ENCODE measurements at regions not wholly inside any gene's neighbourhood (a gene's known extent, or its start where the extent isn't known, plus 50 kb on each side); places are given as distances from the start of the nearest gene placed in this dataset.
A peak's percentile ranks its signal among the peaks of the same experiment; 100 is the strongest.

DNA sequence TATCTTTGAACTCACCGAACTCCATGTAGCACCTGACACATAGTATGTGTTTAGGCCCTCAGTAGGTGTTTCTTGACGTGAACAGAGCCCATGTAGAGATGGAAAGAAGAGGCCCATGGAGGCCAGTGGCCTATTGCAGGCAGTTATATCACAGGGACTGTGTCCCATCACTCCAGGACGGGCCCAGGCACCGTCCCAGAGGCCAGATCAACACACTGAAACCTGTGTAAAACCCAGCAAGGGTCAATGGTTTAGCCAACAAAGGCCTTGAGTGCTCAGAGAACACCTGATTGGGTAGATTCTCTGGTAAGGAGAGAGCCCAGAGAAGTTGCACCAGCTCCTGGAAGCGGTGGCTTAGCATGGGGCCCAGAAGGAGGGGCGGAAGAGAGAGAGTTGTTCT is 82.8 kb downstream of the INHBB start:
- no peak for DNase-seq

DNA sequence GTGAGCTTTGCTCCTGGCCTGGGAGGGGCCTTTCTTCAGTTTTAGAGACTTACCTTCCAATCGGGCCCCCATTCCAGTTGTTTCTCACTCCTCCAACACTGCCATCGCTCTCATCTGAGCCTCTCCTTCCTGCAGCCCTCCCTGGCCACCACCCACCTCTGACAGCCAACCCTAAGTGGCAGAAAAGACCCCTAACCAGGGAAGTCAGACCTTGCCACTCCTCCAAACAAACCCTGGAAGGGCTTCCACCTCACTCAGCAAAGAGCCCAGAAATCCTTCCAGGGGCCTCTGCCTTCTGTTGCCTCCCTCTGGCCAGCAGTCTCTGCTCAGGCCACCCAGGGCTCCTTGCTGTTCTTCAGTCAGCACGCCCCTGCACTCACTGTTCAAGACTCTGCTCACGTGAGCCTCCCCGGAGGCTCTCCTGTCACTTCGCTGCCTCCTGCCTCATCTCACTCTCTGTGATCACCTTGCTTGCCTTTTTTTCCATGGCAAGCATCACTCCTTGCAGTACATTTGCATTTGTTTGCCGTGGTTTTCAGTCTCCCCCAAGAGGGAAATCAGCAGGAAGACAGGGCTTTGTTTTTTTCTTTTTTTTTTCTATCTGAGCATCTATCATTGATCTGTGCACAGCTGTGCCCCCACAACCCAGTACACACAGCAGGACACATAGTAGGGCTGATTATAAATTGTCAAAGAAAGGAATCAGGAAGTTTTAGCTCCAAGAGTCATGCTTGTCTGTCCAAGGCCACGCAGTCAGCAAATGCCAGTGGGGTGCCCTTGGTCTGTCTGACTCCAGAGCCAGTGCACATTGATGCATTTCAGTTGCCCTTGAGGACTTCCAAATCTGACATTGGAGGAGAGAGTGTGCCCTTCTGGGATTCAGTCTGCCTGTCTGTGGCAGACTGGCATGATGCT is 83.9 kb downstream of the INHBB start:
- DNase-seq = no peak

DNA sequence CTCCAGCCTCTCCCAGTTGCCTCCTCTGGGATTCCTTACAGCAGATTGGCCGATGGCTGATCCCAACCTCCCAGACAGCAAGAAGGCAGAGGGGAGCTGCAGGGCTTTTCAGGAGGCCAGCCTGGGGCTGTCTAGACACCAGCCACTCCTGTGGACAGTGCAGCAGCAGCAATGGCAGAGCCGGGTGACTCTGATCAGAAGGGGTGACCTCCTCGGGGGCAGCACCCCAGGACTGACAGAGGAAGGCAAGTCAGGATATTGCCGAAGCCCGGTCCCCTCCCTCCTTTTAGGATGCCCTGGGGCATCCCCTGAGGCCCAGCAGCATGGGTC is 84.5 kb downstream of the INHBB start:
- DNase-seq = no peak

DNA sequence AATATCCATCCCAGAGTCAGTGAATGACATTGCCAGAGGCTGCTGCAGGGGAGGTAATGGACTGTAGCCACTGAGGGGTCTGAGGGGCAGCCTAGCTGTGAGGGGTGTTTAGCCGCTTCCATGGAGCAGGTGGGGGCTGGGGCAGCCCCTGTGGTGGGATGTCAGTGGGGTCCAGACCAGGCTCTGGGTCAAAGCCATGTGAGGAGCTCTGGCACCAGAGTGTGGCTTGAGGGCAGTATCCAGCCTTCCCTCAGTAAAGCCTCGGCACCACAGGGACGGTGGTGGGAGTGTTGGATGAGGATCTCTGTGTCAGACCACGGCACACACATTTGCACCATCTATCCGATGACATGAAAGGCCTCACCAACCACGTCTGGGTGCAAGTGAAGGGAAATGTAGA is 85.0 kb downstream of the INHBB start:
- no peak for DNase-seq

DNA sequence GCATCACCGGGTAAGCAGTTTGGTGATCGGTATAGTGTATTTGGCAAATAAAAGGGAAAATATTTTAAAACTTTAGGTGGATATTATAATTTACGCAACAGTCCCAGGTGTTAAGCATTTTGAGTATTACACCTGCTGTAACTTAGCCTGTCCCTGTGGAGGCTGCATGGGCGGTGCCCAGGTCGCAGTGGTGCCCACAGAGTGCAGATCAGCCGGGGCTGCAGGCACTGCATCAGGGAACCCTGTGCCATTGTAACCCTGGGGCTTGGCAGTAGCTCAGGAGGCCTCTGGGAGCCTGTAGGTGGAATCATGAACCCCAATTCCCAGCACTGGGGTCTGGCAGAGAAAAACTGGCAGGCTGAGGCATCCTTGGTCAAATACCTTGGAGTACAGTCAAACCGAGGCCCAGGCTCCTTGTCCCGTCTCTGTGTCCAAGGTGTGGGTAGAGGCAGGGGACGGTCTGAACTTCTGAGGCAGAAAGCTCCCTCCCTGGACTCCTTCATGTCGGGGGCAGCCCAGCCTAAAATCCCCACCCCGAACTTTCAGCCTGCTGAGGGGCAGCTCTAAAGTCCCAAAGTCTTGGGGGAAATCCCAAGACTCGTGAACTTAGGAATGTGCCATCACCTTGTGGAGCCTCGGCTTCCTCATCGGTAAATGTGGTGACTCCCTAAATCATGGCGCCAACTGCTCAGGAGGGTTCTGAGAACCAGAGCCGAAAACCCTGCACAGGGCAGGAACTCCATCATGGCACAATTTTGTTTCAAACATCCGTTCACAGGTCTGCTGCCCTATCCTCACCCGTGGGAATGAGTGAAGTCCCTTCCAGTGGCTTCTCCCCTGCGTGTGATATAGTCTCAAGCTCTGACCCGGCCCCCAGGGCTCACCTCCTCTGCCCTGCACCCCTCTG is 85.7 kb downstream of the INHBB start:
- DNase-seq = no peak

DNA sequence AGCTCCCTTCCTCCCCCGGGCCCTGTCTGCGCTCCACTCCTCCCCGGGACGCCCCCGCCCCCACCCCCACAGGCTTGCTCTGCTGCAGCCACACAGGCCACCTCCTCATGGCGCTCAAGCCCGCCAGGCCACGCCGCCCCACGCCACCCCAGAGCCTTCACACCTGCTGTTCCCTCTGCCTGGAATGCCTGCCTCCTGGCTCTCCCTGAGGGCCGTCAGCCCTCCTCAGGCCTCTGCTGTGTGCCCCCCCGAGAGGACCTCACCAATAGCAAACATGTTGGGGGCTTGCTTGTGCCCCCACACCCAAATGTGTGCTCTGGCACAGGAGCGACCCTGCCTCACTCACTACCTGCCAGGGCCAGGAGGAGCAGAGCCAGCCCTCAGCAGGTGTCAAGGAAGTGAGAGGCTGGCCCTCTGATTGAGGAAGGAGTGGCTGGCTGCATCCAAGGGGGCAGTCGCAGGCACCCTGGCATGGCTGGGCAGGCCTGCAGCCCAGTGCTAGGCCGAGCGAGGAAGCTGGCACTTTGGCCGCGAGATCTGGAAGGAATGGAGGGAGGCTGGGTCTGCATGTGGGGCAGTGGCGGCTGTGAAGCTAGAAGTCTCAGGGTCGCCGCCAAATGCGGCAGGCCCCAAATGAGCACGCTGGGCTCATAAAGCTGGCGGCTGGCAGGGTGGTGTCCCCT is 86.5 kb downstream of the INHBB start:
- no peak for DNase-seq

DNA sequence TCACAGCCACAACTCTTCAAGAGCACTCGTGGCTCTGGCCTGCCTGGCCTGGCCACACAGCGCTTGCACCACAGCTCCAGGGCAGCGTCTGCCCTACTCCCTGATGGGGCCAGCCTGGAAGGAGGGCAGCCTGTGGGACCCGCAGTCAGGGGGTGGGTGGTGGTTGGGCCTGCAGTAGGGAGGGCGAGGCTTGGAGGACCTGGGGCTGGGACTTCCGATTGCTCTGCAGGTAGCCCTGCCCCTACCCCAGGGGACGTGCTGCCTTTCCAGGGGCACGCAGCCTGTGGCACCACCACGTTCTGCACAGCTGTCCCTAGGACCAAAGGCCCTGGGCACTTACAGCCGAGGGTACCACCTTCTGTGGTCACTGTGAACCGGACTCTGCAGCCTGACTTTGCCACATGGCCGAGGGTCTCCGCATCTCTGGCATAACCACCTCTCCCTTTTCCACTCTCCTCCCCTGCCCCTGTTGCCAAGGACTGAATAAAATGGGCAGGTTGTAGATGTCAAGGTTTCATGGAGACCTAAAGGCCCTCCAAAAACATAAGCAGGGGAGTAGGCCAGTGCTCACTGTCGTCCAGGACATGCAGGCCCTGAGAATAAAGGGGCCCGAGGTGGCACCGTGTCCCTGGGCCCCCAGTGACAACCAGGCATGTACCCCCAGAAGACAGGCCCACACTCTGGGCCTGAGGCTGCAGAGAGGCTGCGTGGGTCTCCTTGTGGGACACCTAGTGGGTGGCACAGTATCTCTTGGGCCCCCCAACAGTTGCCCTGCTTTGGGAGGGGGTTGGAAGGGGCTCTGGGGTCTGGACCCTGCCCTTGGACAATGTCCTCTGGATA is 87.3 kb downstream of the INHBB start:
- no peak for DNase-seq

DNA sequence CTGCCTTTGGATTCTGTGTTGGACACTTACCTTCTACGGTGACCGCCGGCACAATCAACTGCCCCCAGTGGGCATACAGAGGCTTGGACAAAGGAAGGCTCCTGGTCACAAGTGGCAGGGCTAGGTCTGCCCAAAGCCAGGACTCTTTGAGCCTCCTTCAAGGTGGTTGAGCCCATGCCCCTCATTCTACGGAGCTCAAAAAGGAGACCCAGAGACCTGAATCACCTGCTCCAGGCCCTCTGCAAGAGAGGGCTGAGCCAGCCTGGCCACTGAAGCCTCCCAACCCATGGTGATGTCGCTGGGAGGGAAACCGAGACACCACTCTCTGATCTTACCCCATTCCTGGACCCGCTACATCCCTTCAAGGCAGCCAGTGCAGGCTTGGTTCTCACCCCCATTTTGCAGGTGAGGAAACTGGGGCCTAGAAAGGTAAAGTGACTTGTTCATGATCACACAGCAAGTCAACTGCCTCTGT is 87.9 kb downstream of the INHBB start:
- DNase-seq = no peak

DNA sequence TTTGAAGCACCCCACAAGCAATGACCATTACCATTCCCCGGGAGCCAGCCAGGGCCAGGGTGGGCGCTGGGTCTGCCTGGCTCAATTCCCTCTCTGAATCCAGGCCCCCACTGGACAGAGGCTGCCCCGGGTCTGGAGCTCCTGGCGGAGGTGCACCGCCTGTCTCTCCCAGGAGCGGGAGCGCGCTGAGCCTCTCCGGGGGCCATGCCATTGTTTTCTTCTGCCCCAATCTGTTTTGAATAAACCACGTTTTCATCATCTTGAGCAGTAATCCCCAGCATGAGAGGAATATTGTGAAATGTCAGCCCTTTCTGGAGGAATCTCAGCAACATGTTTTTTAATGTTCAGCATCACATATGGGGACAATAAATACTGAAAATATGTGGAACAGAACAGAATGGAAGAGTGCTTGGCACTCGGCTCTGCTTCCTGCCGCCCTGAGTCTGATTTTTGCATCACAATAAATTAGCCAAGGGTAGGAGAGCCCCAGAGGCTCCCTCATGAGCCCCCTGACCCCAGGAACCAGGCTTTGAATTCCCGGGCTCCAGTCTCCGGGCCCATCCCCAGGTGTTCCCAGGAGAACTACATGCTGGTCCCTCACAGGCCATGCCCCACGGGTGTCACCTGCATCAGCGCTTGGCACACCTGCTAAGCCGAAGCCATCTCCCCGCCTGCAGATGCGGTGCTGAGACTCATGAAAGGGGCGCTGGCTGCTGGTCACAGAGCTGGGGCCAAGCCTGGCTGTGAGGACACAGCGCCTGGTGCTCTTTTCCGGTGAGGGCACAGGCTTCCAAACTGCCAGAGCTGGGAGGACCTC is 88.8 kb downstream of the INHBB start:
- no peak for DNase-seq

DNA sequence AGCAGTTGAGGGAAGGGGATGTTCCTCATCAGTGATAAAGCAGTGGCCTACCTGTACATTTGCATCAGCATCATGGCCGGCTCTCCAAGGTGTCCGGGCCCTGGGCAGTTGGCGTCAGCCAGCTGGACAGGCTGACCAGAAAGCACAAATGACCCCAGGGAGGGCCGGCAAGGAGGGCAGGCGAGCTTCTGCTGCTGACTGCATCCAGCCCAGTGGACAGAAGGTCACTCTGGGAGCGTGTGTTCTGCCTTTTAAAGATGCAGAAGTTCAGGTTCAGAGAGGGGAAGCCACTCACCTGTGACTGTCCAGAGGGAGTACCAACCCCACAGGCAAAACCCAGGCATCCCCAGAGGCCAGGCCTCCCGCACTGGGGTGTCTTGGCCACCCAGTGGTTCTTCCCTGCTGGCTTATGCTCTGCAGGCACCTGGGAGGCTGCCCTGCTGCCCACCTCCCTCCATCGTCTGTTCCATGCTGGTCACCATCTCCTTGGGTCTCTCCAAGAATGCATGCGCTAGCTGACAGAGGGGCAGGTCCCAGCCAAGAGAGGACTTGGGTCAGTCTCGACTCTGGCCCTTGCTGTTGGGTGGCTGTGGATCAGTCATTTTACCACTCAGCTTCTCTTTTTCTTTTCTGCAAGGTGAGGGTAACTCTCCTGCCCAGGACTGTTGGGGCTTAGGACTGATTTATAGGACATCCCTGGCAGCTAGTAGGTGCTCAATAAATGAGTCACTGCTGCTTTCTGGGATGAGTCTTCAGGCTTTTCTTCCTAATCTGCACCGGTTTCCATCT is 89.9 kb downstream of the INHBB start:
- DNase-seq = no peak

DNA sequence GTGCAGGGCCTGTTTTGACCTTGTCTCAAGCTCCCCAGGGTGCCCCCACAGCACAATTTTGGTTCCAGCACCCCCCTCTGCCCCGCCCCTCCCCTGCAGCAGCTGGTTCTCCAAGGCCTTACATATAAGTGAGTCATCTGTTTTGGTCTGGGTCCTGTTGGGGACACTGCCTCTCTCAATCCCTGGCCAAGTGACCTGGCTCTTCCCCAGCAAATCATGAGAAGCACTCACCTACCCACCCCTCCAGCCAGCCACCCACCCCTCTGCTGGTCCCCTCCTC is 90.5 kb downstream of the INHBB start:
- peak; percentile 26 for DNase-seq

DNA sequence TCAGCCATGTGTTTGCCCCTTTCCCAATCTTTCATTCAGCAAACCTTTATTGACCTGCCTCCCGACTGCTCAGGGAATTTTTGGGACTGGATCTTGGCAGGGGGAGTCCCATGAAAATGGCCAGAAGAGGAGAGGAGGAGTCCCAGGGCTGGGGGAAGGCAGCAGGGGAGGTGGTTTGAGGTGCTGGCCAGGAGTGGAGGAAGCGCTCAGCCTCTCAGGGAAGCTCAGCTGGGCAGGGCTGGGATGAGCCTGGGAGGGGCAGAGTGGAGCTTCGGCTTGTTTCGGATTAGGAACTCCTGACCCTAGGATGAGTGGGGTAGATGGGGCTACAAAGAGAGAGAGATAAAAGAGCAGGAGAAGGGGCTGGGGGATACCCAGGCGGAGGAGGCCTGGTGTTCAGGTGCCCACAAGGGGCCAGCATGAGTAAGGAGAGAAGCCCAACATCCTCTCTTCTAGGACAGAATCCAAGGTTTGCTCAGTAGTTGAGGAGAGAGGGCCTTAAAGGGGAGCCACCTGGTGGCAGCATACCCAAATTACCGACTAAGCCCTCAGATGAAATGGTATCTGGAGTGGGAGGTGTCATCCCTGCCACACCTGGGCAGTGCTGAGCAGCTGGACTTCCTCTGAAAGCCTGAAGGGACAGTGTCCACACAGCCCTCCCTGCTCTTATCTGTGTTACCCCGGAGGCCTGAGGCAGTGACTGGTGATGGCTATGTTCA is 91.1 kb downstream of the INHBB start:
- DNase-seq = peak; percentile 30

DNA sequence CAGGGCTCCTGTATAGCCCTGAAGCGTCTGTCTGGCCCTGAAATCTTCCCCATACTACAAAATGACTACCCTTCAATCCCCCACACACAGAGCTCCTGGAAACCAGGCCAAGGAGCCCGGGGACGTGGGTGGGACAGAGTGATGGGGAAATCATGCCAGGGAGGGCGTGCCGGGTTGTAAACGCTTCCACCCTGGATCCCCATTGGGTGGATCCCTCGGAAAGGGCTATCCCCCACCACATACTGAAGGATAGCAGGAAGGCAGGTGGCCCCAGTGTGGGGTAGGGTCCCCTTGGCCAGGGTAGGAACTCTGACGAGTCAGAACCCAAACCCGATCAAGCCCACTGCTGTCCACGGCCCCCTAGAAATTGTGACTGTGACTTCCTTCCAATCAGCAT is 91.7 kb downstream of the INHBB start:
- no peak for DNase-seq

DNA sequence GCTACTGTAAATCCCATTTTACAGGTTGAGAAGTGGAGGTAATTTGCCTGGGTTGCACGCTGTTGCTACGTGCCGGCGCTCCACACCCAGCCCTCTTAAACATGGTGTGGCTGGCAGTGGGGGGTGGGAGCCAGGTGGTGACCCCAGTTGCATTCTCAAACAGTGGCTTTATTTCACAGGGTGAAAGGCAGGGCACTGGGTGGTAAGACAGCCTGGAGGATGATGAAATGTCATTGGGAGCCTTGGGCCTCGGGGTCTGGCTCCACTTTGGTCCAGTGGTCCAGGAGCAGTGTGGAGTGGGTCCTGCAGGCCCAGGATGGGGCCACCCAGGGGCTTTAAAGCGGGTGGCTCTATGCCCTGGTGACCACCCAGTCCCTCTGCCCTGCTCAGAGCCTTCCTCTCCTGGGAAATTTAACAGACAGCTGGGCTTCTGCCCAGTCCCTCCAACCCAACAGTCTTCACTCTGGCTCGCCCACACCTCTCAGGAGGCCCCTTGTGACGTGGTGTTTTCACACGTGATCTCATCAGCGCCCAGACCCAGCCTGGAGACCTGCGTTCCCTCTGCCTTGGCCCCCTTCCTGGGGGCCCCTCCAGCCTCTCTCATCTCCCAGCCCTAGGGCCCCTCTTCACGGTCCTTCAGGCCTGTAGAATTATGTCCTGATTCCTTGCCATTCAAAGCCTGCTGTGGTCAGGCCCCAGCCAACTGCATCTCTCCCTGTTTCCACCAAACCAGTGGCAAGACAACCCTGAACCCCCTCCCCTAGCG is 92.5 kb downstream of the INHBB start:
- no peak for DNase-seq

DNA sequence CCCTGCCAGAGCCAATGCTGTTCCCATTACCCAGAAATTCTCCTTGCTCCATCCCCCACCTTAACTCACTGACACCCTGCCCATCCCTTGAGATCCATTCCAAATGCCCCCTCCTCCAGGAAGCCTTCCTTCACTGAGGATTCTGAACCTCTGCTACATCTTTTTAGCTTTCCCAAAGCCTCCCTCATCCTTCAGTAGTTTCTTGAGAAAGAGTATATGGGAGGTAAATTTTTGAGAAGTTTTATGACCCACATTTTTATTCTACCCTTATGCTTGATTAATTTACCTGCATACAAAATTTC is 93.1 kb downstream of the INHBB start:
- DNase-seq = no peak

DNA sequence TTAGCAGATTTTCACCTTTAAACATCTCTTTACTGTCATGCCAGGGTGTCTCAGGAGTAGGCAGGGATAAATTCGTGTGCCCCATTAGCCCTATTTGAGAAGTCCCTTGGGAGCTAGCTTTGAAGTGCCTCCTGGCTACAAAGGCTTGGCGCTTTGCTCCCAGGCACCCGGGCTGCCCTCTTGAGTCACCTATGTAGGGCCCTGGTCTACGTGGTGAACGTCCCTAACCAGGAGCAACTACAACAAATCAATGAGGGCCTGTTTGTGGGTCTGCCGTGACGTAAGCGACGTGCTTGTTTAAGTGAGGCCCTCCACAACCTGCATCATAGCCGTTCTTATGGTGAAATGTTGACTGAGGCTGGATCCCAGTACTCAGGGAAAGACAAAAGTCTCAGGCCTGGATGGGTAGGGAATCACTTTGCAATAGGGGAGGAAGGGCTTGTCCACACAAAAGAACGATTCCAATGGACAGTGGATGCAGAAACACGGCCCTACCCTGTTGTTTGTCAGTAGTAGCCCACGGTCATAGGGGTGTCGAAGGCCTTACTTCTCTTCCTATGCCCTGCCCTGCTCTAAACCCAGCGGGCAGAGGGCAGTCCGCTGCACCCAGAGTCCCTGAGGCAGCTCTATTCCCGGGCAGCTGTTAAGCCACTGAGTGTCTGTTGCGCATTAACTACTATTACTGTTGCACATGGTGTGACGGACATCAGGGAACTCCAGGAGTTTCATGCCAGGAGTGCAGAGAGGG is 93.9 kb downstream of the INHBB start:
- DNase-seq = no peak

DNA sequence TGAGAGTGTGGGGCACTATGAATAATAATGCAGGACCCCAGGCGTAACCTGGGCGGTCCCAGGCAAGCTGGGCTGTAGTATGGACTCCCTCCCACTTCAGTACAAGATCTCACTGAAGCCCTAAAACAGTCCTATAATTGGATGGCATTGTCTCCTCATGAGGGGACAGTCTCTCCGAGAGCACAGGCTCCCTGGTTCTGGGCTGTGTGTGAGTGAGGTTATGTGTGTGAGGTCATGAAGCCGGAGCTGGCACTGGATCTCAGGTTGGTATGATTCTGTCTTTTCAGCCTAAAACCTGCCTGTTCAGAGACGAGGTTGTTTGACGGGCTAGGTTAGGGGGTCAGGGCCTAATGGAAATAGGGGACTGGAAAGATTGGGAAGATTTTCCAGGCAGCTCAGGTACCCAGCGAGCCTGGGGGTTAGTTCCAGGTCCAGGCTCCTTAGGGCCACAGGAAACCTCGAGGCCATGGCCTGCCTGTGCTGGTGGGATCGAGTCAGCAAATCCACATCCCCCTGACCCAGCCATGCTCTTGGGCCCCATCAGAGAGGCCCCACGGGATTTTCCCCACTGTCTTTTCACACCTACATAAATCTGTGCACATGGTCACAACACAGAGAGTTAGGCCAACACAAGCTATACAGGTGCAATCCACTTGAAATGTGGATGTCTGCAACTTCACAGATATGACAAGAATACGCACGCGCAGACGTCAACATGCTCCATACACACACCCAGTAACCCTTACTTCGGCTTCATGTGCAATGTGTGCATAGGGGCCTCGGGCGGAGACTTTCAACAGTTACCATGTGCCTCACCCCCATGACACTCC is 94.8 kb downstream of the INHBB start:
- no peak for DNase-seq

DNA sequence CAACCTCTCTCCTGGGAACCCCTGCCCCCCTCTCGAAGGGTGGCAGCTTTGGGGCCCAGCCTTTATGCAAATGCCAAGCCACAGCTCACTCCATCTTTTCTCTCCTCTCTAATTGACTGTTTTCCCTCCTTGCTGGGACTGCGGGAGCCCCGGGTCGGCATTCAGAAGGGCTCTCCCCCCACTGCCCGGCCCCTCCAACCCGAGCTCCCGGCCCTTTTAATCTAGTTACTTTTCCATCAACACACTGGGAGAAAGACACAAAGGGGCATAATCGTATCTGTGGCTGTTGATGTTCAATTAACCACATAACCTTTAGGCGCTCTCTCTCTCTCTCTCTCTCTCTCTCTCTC is 95.4 kb downstream of the INHBB start:
- no peak for DNase-seq
